GM23338 (cell line): ENCODE measurements at regions not wholly inside any gene's neighbourhood (a gene's known extent, or its start where the extent isn't known, plus 50 kb on each side); places are given as distances from the start of the nearest gene placed in this dataset.

Experiments used
- EZH2 ChIP-seq: fragments of 200-600 bp; sonication (generic); IDR thresholded peaks from one replicate; pipeline ENCODE4 v1.8.0; 2017; ENCODE audit warnings: antibody characterized with exemption, mild to moderate bottlenecking, low read depth; ENCODE audit not compliant: unreplicated experiment
- EZH2phosphoT487 ChIP-seq: fragments of 200-600 bp; sonication (generic); IDR thresholded peaks from one replicate; pipeline ENCODE4 v1.8.1; 2018; ENCODE audit warnings: antibody characterized with exemption; ENCODE audit not compliant: unreplicated experiment
- JUNB ChIP-seq: IDR thresholded peaks from one replicate; pipeline ENCODE4 v1.6.1; 2016; ENCODE audit warnings: antibody characterized with exemption; ENCODE audit not compliant: unreplicated experiment
- NANOG ChIP-seq: IDR thresholded peaks from 2 replicates; pipeline ENCODE4 v1.6.1; 2016; ENCODE audit warnings: antibody characterized with exemption, borderline replicate concordance
- ZNF331 ChIP-seq: fragments of 250-450 bp; sonication (Bioruptor Pico); IDR thresholded peaks from 2 replicates; pipeline ENCODE4 v1.5.0; 2020; ENCODE audit warnings: low read depth, mild to moderate bottlenecking, moderate library complexity
- TF ChIP-seq, protein P1 (sequence below): fragments of 250-450 bp; sonication (Bioruptor Pico); IDR thresholded peaks from 2 replicates; pipeline ENCODE4 v1.5.0; 2020; ENCODE audit warnings: mild to moderate bottlenecking, moderate library complexity
- TF ChIP-seq, protein P2 (sequence below): IDR thresholded peaks from 2 replicates; pipeline ENCODE4 v1.6.1; 2016; ENCODE audit warnings: antibody characterized with exemption
- TF ChIP-seq, protein P3 (sequence below), 2 experiments: fragments of 200-600 bp in 1 of 2; sonication (generic) in 1 of 2; conservative IDR thresholded peaks; 2 replicates each; pipeline versions ENCODE4 v1.5.1 to v1.6.1; 2016 to 2017; ENCODE audit warnings: antibody characterized with exemption in 2 of 2, low read depth in 2 of 2, mild to moderate bottlenecking in 2 of 2, moderate library complexity in 1 of 2
- TF ChIP-seq, protein P4 (sequence below): IDR thresholded peaks from one replicate; pipeline ENCODE4 v1.6.1; 2018; ENCODE audit warnings: antibody characterized with exemption; ENCODE audit not compliant: unreplicated experiment

- TF ChIP-seq, protein P1, sequence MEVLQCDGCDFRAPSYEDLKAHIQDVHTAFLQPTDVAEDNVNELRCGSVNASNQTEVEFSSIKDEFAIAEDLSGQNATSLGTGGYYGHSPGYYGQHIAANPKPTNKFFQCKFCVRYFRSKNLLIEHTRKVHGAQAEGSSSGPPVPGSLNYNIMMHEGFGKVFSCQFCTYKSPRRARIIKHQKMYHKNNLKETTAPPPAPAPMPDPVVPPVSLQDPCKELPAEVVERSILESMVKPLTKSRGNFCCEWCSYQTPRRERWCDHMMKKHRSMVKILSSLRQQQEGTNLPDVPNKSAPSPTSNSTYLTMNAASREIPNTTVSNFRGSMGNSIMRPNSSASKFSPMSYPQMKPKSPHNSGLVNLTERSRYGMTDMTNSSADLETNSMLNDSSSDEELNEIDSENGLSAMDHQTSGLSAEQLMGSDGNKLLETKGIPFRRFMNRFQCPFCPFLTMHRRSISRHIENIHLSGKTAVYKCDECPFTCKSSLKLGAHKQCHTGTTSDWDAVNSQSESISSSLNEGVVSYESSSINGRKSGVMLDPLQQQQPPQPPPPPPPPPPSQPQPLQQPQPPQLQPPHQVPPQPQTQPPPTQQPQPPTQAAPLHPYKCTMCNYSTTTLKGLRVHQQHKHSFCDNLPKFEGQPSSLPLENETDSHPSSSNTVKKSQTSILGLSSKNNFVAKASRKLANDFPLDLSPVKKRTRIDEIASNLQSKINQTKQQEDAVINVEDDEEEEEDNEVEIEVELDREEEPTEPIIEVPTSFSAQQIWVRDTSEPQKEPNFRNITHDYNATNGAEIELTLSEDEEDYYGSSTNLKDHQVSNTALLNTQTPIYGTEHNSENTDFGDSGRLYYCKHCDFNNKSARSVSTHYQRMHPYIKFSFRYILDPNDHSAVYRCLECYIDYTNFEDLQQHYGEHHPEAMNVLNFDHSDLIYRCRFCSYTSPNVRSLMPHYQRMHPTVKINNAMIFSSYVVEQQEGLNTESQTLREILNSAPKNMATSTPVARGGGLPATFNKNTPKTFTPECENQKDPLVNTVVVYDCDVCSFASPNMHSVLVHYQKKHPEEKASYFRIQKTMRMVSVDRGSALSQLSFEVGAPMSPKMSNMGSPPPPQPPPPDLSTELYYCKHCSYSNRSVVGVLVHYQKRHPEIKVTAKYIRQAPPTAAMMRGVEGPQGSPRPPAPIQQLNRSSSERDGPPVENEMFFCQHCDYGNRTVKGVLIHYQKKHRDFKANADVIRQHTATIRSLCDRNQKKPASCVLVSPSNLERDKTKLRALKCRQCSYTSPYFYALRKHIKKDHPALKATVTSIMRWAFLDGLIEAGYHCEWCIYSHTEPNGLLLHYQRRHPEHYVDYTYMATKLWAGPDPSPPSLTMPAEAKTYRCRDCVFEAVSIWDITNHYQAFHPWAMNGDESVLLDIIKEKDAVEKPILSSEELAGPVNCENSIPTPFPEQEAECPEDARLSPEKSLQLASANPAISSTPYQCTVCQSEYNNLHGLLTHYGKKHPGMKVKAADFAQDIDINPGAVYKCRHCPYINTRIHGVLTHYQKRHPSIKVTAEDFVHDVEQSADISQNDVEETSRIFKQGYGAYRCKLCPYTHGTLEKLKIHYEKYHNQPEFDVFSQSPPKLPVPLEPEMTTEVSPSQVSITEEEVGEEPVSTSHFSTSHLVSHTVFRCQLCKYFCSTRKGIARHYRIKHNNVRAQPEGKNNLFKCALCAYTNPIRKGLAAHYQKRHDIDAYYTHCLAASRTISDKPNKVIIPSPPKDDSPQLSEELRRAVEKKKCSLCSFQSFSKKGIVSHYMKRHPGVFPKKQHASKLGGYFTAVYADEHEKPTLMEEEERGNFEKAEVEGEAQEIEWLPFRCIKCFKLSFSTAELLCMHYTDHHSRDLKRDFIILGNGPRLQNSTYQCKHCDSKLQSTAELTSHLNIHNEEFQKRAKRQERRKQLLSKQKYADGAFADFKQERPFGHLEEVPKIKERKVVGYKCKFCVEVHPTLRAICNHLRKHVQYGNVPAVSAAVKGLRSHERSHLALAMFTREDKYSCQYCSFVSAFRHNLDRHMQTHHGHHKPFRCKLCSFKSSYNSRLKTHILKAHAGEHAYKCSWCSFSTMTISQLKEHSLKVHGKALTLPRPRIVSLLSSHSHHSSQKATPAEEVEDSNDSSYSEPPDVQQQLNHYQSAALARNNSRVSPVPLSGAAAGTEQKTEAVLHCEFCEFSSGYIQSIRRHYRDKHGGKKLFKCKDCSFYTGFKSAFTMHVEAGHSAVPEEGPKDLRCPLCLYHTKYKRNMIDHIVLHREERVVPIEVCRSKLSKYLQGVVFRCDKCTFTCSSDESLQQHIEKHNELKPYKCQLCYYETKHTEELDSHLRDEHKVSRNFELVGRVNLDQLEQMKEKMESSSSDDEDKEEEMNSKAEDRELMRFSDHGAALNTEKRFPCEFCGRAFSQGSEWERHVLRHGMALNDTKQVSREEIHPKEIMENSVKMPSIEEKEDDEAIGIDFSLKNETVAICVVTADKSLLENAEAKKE (CRISPR knock-in tag), result no peak
- TF ChIP-seq NANOG (no peak), ZNF331 (CRISPR knock-in tag) (no peak), EZH2 (no peak), EZH2phosphoT487 (no peak), JUNB (no peak)
- TF ChIP-seq, protein P2, sequence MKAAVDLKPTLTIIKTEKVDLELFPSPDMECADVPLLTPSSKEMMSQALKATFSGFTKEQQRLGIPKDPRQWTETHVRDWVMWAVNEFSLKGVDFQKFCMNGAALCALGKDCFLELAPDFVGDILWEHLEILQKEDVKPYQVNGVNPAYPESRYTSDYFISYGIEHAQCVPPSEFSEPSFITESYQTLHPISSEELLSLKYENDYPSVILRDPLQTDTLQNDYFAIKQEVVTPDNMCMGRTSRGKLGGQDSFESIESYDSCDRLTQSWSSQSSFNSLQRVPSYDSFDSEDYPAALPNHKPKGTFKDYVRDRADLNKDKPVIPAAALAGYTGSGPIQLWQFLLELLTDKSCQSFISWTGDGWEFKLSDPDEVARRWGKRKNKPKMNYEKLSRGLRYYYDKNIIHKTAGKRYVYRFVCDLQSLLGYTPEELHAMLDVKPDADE, result no peak
- TF ChIP-seq, protein P3, sequence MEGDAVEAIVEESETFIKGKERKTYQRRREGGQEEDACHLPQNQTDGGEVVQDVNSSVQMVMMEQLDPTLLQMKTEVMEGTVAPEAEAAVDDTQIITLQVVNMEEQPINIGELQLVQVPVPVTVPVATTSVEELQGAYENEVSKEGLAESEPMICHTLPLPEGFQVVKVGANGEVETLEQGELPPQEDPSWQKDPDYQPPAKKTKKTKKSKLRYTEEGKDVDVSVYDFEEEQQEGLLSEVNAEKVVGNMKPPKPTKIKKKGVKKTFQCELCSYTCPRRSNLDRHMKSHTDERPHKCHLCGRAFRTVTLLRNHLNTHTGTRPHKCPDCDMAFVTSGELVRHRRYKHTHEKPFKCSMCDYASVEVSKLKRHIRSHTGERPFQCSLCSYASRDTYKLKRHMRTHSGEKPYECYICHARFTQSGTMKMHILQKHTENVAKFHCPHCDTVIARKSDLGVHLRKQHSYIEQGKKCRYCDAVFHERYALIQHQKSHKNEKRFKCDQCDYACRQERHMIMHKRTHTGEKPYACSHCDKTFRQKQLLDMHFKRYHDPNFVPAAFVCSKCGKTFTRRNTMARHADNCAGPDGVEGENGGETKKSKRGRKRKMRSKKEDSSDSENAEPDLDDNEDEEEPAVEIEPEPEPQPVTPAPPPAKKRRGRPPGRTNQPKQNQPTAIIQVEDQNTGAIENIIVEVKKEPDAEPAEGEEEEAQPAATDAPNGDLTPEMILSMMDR (conservative IDR thresholded peaks at IDR 0.05; ENCODE audit: low read depth in 2 of 2), result no peak
- TF ChIP-seq, protein P4, sequence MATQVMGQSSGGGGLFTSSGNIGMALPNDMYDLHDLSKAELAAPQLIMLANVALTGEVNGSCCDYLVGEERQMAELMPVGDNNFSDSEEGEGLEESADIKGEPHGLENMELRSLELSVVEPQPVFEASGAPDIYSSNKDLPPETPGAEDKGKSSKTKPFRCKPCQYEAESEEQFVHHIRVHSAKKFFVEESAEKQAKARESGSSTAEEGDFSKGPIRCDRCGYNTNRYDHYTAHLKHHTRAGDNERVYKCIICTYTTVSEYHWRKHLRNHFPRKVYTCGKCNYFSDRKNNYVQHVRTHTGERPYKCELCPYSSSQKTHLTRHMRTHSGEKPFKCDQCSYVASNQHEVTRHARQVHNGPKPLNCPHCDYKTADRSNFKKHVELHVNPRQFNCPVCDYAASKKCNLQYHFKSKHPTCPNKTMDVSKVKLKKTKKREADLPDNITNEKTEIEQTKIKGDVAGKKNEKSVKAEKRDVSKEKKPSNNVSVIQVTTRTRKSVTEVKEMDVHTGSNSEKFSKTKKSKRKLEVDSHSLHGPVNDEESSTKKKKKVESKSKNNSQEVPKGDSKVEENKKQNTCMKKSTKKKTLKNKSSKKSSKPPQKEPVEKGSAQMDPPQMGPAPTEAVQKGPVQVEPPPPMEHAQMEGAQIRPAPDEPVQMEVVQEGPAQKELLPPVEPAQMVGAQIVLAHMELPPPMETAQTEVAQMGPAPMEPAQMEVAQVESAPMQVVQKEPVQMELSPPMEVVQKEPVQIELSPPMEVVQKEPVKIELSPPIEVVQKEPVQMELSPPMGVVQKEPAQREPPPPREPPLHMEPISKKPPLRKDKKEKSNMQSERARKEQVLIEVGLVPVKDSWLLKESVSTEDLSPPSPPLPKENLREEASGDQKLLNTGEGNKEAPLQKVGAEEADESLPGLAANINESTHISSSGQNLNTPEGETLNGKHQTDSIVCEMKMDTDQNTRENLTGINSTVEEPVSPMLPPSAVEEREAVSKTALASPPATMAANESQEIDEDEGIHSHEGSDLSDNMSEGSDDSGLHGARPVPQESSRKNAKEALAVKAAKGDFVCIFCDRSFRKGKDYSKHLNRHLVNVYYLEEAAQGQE, result no peak
Observed at GRCh38 chr3:150237490-150237889, 170.6 kb upstream of the TSC22D2 start (continued).
